ENCODE measurements at regions not wholly inside any gene's neighbourhood (a gene's known extent, or its start where the extent isn't known, plus 50 kb on each side); places are given as distances from the start of the nearest gene placed in this dataset.

- Mint-ChIP-seq H3K4me1 (ENCODE audit: low read depth) (no peaks in the 10 kb centered on the region), H3K4me3 (no peak overlapping the region), H3K9me3 (no peaks in the 10 kb centered on the region), H3K36me3 (ENCODE audit: low read depth) (no peaks in the 10 kb centered on the region), H3K27ac (no peak overlapping the region), H3K27me3 (no peaks in the 10 kb centered on the region)
- intact Hi-C loops (cut with micrococcal nuclease): no loop called here
- ChIA-PET POLR2A (no interaction called here), CTCF (no interaction called here)
- TF ChIP-seq CTCF (IDR thresholded peaks at IDR 0.05): no peak
- ATAC-seq (no peak), DNase-seq (no peak)
Measured at GRCh38 chr3:99248913-99249312, 347.4 kb upstream of the DCBLD2 start.

GRCh38 chr3:99248130-99248529, 346.6 kb upstream of the DCBLD2 start:
- ChIA-PET POLR2A (no interaction called here), CTCF (no interaction called here)
- TF ChIP-seq CTCF (IDR thresholded peaks at IDR 0.05): no peak
- DNase-seq: no peak
- no peaks in the 10 kb centered on the region for H3K27me3 Mint-ChIP-seq
- H3K4me3 Mint-ChIP-seq: no peak overlapping the region
- ATAC-seq: no peak
- H3K27ac Mint-ChIP-seq: no peak overlapping the region
- no peaks in the 10 kb centered on the region for H3K4me1 Mint-ChIP-seq (ENCODE audit: low read depth)
- no peaks in the 10 kb centered on the region for H3K9me3 Mint-ChIP-seq
- intact Hi-C loops (cut with micrococcal nuclease): no loop called here
- H3K36me3 Mint-ChIP-seq (ENCODE audit: low read depth): no peaks in the 10 kb centered on the region

GRCh38 chr3:99246010-99246654, 344.6 kb upstream of the DCBLD2 start:
- DNase-seq (no peak), ATAC-seq (no peak)
- Mint-ChIP-seq H3K4me1 (ENCODE audit: low read depth) (no peaks in the 10 kb centered on the region), H3K4me3 (no peak overlapping the region), H3K27me3 (no peaks in the 10 kb centered on the region), H3K36me3 (ENCODE audit: low read depth) (no peaks in the 10 kb centered on the region), H3K9me3 (no peaks in the 10 kb centered on the region), H3K27ac (no peak overlapping the region)
- ChIA-PET CTCF (no interaction called here), POLR2A (no interaction called here)
- TF ChIP-seq CTCF (IDR thresholded peaks at IDR 0.05): no peak
- intact Hi-C loops (cut with micrococcal nuclease): no loop called here

GRCh38 chr3:99242271-99242670, 340.8 kb upstream of the DCBLD2 start:
- H3K27ac Mint-ChIP-seq: no peak overlapping the region
- CTCF ChIA-PET: no interaction called here
- H3K4me1 Mint-ChIP-seq (ENCODE audit: low read depth): no peaks in the 10 kb centered on the region
- ATAC-seq: no peak
- no peak for TF ChIP-seq CTCF (IDR thresholded peaks at IDR 0.05)
- no peak for DNase-seq
- no peaks in the 10 kb centered on the region for H3K9me3 Mint-ChIP-seq
- POLR2A ChIA-PET: no interaction called here
- no peaks in the 10 kb centered on the region for H3K27me3 Mint-ChIP-seq
- H3K36me3 Mint-ChIP-seq (ENCODE audit: low read depth): no peaks in the 10 kb centered on the region
- H3K4me3 Mint-ChIP-seq: no peak overlapping the region
- intact Hi-C loops (cut with micrococcal nuclease): no loop called here

GRCh38 chr3:99240700-99241099, 339.2 kb upstream of the DCBLD2 start:
- Mint-ChIP-seq H3K4me1 (ENCODE audit: low read depth) (no peaks in the 10 kb centered on the region), H3K36me3 (ENCODE audit: low read depth) (no peaks in the 10 kb centered on the region), H3K27ac (no peak overlapping the region), H3K27me3 (no peaks in the 10 kb centered on the region), H3K9me3 (no peaks in the 10 kb centered on the region), H3K4me3 (no peak overlapping the region)
- ATAC-seq: no peak
- no peak for DNase-seq
- no peak for TF ChIP-seq CTCF (IDR thresholded peaks at IDR 0.05)
- ChIA-PET POLR2A (no interaction called here), CTCF (no interaction called here)
- intact Hi-C loops (cut with micrococcal nuclease): no loop called here
